ENCODE measurements at regions not wholly inside any gene's neighbourhood (a gene's known extent, or its start where the extent isn't known, plus 50 kb on each side); places are given as distances from the start of the nearest gene placed in this dataset.

- no peak for TF ChIP-seq CTCF (IDR thresholded peaks at IDR 0.05)
- TF ChIP-seq POLR2A (IDR thresholded peaks at IDR 0.05) = no peak
- TF ChIP-seq EP300 (IDR thresholded peaks at IDR 0.05) = no peak
Observed at GRCh38 chr4:74590476-74590875, 145.5 kb downstream of the AREG start.
